GM10266 (cell line): ENCODE measurements at regions not wholly inside any gene's neighbourhood (a gene's known extent, or its start where the extent isn't known, plus 50 kb on each side); places are given as distances from the start of the nearest gene placed in this dataset.
A peak's percentile ranks its signal among the peaks of the same experiment; 100 is the strongest.

Source experiments
- DNase-seq: peaks from one replicate; pipeline ENCODE4 v3.0.0; 2012; ENCODE audit errors: extremely low spot score
- CTCF ChIP-seq: IDR thresholded peaks from 2 replicates; pipeline ENCODE4 v1.5.1; 2012; ENCODE audit warnings: mild to moderate bottlenecking, low read depth; ENCODE audit not compliant: control insufficient read depth, insufficient read depth; ENCODE audit errors: missing control alignments

GRCh38 chr20:6604179-6604578, 163.3 kb upstream of the BMP2 start:
- TF ChIP-seq CTCF = no peak
- DNase-seq = no peak

GRCh38 chr20:6599876-6600735, 167.4 kb upstream of the BMP2 start:
- DNase-seq = no peak
- TF ChIP-seq CTCF = no peak

- TF ChIP-seq CTCF = no peak
- no peak for DNase-seq
Observed at GRCh38 chr20:6595704-6596103, 171.8 kb upstream of the BMP2 start.

GRCh38 chr20:6590891-6591637, 176.4 kb upstream of the BMP2 start:
- TF ChIP-seq CTCF = no peak
- DNase-seq = no peak

GRCh38 chr20:6588296-6588695, 179.2 kb upstream of the BMP2 start:
- DNase-seq = no peak

GRCh38 chr20:6583134-6583738, 184.2 kb upstream of the BMP2 start:
- DNase-seq = peak; percentile 29

More at GRCh38 chr20:6588296-6588695, 179.2 kb upstream of the BMP2 start:
- no peak for TF ChIP-seq CTCF

More at GRCh38 chr20:6583134-6583738, 184.2 kb upstream of the BMP2 start:
- peak; percentile 72 for TF ChIP-seq CTCF
